DND-41 (cell line): ENCODE measurements at regions not wholly inside any gene's neighbourhood (a gene's known extent, or its start where the extent isn't known, plus 50 kb on each side); places are given as distances from the start of the nearest gene placed in this dataset.

Source experiments
- CTCF ChIP-seq: IDR thresholded peaks from 2 replicates; pipeline ENCODE4 v1.5.1; 2012; ENCODE audit warnings: borderline replicate concordance, low read length, moderate library complexity, mild to moderate bottlenecking; ENCODE audit not compliant: poor library complexity, severe bottlenecking; ENCODE audit errors: extremely low read depth
- EZH2 ChIP-seq: IDR thresholded peaks from 3 replicates; pipeline ENCODE4 v1.6.1; 2012; ENCODE audit warnings: borderline replicate concordance, low read depth, mild to moderate bottlenecking, moderate library complexity, low read length, inconsistent platforms; ENCODE audit not compliant: severe bottlenecking

- TF ChIP-seq CTCF (no peak), EZH2 (no peak)
These were observed 103.6 kb upstream of the VPREB1 start for GRCh38 chr22:22141031-22141430.
